ENCODE measurements at regions not wholly inside any gene's neighbourhood (a gene's known extent, or its start where the extent isn't known, plus 50 kb on each side); places are given as distances from the start of the nearest gene placed in this dataset.

GRCh38 chr18:37716106-37716735, 150.6 kb upstream of the CELF4 start:
- TF ChIP-seq POLR2A (IDR thresholded peaks at IDR 0.05) (no peak), EP300 (IDR thresholded peaks at IDR 0.05; ENCODE audit: low read depth) (no peak)
- TF ChIP-seq, protein P1, sequence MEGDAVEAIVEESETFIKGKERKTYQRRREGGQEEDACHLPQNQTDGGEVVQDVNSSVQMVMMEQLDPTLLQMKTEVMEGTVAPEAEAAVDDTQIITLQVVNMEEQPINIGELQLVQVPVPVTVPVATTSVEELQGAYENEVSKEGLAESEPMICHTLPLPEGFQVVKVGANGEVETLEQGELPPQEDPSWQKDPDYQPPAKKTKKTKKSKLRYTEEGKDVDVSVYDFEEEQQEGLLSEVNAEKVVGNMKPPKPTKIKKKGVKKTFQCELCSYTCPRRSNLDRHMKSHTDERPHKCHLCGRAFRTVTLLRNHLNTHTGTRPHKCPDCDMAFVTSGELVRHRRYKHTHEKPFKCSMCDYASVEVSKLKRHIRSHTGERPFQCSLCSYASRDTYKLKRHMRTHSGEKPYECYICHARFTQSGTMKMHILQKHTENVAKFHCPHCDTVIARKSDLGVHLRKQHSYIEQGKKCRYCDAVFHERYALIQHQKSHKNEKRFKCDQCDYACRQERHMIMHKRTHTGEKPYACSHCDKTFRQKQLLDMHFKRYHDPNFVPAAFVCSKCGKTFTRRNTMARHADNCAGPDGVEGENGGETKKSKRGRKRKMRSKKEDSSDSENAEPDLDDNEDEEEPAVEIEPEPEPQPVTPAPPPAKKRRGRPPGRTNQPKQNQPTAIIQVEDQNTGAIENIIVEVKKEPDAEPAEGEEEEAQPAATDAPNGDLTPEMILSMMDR (IDR thresholded peaks at IDR 0.05) = no peak
